GM19351 (cell line): ENCODE measurements at regions not wholly inside any gene's neighbourhood (a gene's known extent, or its start where the extent isn't known, plus 50 kb on each side); places are given as distances from the start of the nearest gene placed in this dataset.
A peak's percentile ranks its signal among the peaks of the same experiment; 100 is the strongest.

Experiments
- ATAC-seq: cut with Tn5 transposase; IDR thresholded peaks from one replicate; pipeline ENCODE4 v1.9.1; 2021; ENCODE audit warnings: mild to moderate bottlenecking, moderate library complexity; ENCODE audit not compliant: unreplicated experiment

- ATAC-seq: no peak
Measured at GRCh38 chr5:155193483-155194107, 180.0 kb downstream of the KIF4B start.

DNA sequence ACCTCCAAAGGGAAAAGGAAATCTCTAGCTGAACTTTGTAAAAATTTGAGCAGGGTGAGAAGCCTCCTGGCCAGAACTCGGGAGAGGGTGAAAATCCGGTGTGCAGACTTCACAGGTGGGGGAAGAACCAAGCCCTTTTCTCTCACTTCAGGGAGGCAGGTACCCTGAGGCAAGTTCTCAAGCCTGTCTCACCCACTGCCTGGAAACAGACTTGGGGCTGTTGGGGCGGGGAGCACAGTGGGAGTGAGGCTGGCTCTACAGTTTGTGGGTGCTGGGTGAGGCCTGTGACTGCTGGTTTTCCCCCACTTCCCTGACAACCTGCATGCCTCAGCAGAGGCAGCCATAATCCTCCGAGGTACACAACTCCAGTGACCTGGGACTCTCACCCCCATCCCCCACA is 187.1 kb downstream of the KIF4B start:
- no peak for ATAC-seq

GRCh38 chr5:155211764-155212163 is 198.2 kb downstream of the KIF4B start:
- ATAC-seq: no peak

DNA sequence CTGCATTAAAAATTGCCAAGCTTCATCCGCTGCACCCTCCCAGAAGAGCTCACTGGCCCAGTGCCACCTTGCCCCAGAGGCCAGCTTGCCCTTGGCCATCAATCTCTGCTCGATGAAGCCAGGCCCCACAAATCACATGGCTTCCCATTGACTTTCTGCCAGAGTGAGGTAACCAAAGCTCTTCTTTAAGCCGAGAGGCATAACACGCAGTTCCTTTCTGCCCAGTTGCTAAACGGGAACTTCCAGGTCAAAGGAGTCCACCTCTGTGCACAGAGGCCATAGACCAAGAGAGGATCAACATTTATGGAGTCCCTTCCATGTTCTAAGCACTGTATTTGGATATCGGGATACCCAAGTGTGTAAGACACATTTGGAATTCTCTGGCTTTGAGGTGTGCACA is 208.8 kb downstream of the KIF4B start:
- ATAC-seq: no peak

- no peak for ATAC-seq
Measured at GRCh38 chr5:155229135-155229534, 215.6 kb downstream of the KIF4B start.

GRCh38 chr5:155239803-155240202 is 226.2 kb downstream of the KIF4B start:
- no peak for ATAC-seq

DNA sequence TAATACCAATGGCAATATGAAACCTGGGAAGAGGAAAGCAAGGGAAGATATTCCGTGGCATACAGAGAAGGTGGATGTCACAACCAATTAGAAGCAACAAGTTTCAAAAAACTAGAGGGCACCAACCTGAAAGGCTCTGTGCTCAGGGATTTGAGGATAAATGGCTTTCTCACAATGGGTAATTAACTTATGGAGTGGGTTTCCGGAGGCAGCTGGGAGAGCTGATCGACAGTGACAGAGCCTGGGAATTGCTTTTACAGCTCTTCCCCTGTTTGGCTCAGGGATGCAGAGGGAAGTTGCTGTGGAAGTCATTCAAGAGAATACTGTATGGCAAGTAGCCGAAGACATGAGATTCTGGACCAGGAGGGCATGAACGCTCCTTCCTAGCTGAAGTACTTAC is 237.0 kb downstream of the KIF4B start:
- ATAC-seq: no peak

- ATAC-seq: no peak
Measured at GRCh38 chr5:155252025-155252424, 238.5 kb downstream of the KIF4B start.

- no peak for ATAC-seq
Measured at GRCh38 chr5:155252717-155253116, 239.2 kb downstream of the KIF4B start.

- no peak for ATAC-seq
Measured at GRCh38 chr5:155254399-155254798, 240.8 kb downstream of the KIF4B start.

DNA sequence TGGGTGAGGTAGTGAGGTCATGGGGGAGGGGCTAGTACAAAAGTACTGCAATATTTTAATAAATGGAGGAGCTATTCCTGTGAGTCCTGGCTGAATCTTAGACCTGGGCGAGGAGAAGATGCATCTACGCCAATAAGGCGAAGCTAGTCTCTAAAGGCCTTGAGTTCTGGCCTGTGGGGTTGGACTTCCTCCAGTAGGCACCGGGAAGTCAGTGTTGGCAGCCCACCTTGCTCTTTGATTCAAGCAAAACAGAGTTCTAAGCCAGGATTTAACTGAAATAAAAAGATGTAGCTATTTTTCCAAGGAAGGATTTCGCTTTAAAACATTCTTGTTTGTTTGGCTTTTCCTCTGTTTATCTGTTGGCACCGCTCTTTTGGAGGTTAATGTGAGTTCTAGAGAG is 244.6 kb downstream of the KIF4B start:
- no peak for ATAC-seq

DNA sequence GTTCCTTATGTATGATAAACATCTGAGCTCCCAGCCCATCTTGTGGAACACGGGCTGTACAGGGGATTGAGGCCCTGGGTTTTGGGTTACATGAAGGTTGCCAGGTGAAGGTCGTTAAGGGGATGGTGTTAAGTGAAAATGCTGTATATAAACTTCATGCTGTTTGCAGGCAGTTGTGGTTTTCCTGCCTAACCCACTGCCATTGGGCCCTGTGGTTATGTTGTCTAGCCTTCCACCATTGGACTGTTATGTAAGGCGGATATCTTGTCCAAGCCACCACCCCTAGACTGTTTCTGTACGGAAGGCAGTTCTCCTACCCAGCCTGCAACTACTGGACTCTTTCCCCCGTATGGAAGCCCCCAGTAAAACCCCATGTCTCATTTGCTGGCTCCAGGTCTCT is 246.1 kb downstream of the KIF4B start:
- no peak for ATAC-seq

DNA sequence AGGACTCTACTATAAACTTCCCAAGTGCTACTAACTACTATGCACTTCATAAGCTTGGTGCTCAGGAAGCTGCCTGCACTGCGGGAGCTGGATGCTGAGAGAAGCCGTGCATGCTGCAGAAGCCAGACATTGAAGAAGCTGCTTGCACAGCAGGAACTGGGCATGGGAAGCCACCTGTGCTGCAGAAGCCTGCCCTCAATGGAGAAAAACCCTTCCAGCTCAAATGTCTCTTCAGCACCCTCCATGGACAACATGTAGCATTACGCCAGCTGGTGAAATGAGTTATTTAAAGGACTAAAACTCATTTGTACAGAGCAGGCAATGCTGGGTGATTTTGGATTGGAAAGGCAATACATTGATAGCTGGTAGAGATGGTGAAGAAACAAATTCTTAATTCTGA is 247.2 kb downstream of the KIF4B start:
- peak; percentile 79 for ATAC-seq

DNA sequence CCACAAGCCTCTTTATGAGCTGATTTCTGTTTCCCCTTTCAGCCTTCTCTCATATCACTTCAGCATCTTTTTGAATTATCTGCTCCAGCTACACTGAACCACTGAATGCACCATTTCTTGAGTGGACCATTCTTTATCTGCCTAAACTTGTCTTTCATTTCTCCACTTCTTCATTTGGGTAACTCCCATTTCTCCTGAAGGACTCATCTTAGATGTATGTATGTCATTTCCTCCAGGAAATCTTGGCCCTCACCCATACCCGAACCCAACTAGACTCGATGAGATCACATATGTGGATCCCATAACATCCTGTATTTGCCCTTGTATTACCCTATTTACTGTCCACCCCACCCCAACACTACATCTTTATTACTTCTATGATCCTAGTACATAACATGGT is 249.8 kb downstream of the KIF4B start:
- no peak for ATAC-seq

DNA sequence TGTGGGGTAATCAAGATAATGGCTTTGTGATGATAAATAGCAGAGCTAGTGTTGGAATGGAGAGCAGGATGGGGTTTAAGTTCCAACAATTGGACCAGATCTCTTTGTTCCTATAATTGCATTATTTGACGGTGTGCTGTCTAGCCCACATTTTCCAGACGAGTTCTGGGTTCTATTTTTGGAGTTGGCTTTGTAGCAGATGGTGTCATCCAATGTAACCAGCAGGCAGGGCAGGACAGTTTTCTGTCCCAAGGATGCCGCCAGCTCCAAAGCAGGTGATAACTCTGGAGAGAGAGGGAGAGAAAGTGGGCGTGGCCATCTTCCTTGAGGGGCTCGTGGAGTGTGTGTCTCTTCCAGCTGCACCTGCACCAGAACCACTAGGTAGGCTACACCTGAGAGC is 251.3 kb downstream of the KIF4B start:
- no peak for ATAC-seq

GRCh38 chr5:155268770-155269425 is 255.3 kb downstream of the KIF4B start:
- ATAC-seq: no peak

DNA sequence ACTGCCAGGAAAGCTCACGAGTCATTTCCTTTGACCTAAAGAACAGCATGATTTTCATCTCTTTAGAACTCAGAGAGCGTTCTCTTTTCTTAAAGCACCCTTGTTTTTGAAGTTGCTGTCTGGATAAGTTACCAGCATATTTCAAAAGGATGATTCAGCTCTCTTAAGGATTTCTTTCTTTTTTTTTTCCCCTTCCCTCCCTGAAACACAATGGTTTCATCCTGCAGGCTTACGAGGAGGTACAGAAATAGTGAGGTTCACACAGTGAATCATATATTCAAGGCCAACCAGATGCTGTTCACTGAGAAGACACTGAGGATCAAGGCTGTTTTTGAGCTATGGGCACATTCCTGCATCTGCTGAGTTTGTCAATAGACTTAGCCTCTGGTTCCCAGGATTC is 257.2 kb downstream of the KIF4B start:
- no peak for ATAC-seq

- ATAC-seq: no peak
Measured at GRCh38 chr5:155274484-155274883, 260.9 kb downstream of the KIF4B start.

DNA sequence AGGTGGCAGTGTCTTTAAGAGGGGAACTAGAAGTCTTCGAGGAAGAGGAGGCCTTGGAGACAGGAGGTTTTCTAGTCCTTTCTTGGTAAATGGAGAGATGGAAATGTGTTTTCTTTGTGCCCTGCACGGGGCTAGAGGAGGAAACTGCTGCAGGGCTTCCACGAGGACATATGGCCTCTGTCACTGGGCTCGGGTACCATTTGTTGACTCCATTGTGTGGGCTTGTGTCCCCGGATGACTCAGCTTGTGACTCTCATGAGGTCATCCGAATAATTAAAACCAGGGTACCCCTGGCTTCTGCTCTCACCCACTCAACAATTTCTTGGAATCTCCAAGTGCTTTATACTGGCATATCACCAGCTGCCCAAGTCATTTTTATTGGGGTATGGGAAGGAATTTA is 261.7 kb downstream of the KIF4B start:
- ATAC-seq: no peak

- ATAC-seq: no peak
Measured at GRCh38 chr5:155276231-155276630, 262.7 kb downstream of the KIF4B start.

GRCh38 chr5:155278532-155278931 is 265.0 kb downstream of the KIF4B start:
- ATAC-seq: no peak

DNA sequence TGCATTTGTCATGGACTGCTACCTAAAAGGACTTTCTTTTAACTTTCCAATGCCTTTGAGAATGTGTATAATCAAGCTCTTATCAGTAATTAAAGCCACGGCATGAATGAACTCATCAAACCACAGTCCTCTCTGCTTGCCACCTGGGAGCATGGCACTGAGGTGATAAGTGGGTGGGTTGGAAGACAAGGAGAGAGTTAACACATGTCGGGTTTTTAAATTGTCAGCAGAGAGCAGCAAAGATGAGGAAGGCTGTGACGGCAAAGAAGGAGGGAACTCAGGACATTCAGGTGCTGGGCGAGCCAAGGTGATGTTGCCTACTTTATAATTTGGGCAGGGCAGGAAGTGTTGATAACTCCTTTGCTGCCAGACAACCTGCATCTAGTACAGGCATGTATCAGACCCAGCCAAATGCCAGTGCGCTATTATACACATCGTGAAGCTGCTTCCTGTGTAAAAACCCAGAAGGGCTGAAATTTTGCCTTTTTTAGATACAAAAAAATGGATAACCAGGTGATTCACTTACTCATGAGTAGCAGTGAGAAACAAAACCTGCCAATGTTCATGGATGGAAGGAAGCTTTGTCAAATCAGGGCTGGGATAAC is 269.1 kb downstream of the KIF4B start:
- ATAC-seq: no peak

GRCh38 chr5:155285706-155286105 is 272.2 kb downstream of the KIF4B start:
- no peak for ATAC-seq
